ENCODE measurements at regions not wholly inside any gene's neighbourhood (a gene's known extent, or its start where the extent isn't known, plus 50 kb on each side); places are given as distances from the start of the nearest gene placed in this dataset.
A peak's percentile ranks its signal among the peaks of the same experiment; 100 is the strongest.

- TF ChIP-seq, protein P1, sequence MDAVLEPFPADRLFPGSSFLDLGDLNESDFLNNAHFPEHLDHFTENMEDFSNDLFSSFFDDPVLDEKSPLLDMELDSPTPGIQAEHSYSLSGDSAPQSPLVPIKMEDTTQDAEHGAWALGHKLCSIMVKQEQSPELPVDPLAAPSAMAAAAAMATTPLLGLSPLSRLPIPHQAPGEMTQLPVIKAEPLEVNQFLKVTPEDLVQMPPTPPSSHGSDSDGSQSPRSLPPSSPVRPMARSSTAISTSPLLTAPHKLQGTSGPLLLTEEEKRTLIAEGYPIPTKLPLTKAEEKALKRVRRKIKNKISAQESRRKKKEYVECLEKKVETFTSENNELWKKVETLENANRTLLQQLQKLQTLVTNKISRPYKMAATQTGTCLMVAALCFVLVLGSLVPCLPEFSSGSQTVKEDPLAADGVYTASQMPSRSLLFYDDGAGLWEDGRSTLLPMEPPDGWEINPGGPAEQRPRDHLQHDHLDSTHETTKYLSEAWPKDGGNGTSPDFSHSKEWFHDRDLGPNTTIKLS (IDR thresholded peaks at IDR 0.05; ENCODE audit: borderline replicate concordance, low read depth) = no peak
- TF ChIP-seq CBX2 (IDR thresholded peaks at IDR 0.05; ENCODE audit: insufficient read depth, low read length, poor library complexity, severe bottlenecking) (no peak), ZNF436 (CRISPR knock-in tag; IDR thresholded peaks at IDR 0.05) (no peak), GATAD2A (IDR thresholded peaks at IDR 0.05) (no peak), HCFC1 (IDR thresholded peaks at IDR 0.05; ENCODE audit: low read depth, low read length) (no peak), HOMEZ (CRISPR knock-in tag; IDR thresholded peaks at IDR 0.05) (no peak), NFE2 (IDR thresholded peaks at IDR 0.05; ENCODE audit: low read depth) (peak; percentile 54), NFIC (IDR thresholded peaks at IDR 0.05) (no peak), C11orf30 (IDR thresholded peaks at IDR 0.05; ENCODE audit: low read depth) (0 out of 2 replicates have a peak, but pooled peaks have one; percentile 10), ZKSCAN1 (IDR thresholded peaks at IDR 0.05; ENCODE audit: low read depth, low read length) (no peak), NR1H2 (CRISPR knock-in tag; IDR thresholded peaks at IDR 0.05) (no peak), MIER1 (IDR thresholded peaks at IDR 0.05; ENCODE audit: low read depth) (no peak), ZNF3 (CRISPR knock-in tag; IDR thresholded peaks at IDR 0.05) (no peak), ZNF134 (CRISPR knock-in tag; conservative IDR thresholded peaks at IDR 0.05) (no peak), ETS1 (conservative IDR thresholded peaks at IDR 0.05; ENCODE audit: control insufficient read depth, low read depth, low read length) (no peak)
Measured at GRCh38 chr11:15654451-15654850, 539.7 kb downstream of the INSC start (continued).
